ENCODE measurements at regions not wholly inside any gene's neighbourhood (a gene's known extent, or its start where the extent isn't known, plus 50 kb on each side); places are given as distances from the start of the nearest gene placed in this dataset.

DNA sequence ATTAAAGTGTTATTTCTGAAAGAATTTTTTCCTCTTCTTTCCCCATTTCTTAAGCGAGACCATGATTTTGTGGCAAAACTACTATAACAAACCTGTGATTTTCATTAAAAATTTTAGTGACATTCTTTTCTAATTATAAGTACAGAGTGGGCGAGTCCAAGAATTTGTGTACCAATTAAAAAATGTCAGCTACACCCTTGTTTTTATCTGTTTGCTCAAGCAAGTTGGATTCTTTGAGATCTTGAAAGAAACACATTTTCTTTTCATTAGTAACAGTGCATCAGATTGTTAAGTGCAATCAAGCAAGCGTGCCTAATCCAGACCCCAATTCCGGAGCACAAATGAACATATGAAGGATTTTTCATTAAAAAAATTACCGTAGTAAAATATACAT, 338.8 kb upstream of the DDHD1 start:
- TF ChIP-seq, protein P1, sequence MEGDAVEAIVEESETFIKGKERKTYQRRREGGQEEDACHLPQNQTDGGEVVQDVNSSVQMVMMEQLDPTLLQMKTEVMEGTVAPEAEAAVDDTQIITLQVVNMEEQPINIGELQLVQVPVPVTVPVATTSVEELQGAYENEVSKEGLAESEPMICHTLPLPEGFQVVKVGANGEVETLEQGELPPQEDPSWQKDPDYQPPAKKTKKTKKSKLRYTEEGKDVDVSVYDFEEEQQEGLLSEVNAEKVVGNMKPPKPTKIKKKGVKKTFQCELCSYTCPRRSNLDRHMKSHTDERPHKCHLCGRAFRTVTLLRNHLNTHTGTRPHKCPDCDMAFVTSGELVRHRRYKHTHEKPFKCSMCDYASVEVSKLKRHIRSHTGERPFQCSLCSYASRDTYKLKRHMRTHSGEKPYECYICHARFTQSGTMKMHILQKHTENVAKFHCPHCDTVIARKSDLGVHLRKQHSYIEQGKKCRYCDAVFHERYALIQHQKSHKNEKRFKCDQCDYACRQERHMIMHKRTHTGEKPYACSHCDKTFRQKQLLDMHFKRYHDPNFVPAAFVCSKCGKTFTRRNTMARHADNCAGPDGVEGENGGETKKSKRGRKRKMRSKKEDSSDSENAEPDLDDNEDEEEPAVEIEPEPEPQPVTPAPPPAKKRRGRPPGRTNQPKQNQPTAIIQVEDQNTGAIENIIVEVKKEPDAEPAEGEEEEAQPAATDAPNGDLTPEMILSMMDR (conservative IDR thresholded peaks at IDR 0.05; ENCODE audit: low read depth, low read length) = no peak
- no peak for DNase-seq (ENCODE audit: low read depth)
- H3K4me3 ChIP-seq (ENCODE audit: low read depth, low read length) = no peak overlapping the region

DNA sequence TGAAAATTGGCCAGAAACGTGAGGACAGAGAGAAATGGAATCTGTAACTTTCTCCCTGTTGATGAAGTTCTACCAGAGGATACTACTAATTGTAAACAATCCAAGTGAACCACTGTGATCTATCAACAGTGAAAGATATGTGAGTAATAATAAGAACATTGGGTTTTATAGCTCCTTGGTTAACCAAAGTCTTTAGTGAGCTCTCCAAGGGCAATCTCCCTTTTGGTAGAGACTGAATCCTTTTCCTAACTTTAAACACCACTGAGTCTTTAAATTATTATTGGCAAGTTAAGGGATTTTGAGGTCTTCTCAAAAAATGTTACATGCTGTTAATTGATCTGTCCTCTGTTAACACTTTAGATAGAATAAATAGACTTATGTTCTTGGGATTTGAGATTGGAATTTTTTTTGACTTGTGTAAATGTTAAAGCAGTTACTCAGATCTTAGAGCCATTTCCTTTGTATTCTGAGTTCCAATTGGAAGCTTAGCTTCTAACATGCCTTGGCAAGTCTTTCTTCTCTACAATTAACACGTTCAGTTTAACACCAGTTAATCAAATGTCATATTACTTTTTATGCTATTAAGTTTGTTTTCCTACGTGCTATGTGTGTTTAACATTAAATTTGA, 338.2 kb upstream of the DDHD1 start:
- TF ChIP-seq, protein P1 (conservative IDR thresholded peaks at IDR 0.05; ENCODE audit: low read depth, low read length) = no peak
- no peak for DNase-seq (ENCODE audit: low read depth)
- H3K4me3 ChIP-seq (ENCODE audit: low read depth, low read length) = no peak overlapping the region

DNA sequence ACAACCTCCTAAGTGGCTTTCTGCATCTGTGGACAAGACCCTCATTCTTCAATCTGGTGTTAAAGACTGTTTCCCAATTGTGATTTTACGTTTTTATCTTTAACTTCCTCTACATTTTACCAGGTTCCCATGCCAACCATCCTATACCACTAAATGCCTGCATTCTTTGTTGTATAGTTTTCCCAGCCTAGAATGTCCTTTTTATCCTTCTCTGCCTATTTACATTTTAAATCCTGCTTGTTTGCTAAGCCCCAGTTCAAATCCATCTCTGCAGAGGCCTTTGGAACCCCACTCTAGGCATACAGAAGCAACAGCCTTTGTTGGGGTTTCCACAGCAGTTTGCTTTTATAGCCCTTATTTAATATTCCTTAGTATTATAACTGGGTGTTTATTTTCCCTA, 325.1 kb upstream of the DDHD1 start:
- no peak for DNase-seq (ENCODE audit: low read depth)
- TF ChIP-seq, protein P1 (conservative IDR thresholded peaks at IDR 0.05; ENCODE audit: low read depth, low read length) = no peak
- H3K4me3 ChIP-seq (ENCODE audit: low read depth, low read length) = no peak overlapping the region

DNA sequence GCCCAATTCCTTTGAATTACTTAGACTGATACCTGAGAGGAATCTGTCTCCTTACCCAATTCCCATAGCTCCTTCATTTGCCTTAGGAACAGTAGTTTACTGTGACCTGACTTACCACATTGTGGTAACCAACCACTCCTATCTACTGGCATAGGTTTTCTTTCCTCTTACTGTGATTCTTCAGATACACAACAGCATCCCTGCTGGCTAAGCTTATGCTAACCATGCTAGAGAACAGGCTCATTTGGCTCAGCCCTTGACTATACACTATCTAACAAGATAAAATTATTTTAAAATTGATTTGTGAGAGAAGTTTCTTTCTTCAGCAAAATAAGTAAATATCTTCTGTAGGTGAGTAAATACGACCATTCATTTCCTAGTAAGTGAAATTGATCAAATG, 320.4 kb upstream of the DDHD1 start:
- peak; percentile 4 for DNase-seq (ENCODE audit: low read depth)
- H3K4me3 ChIP-seq (ENCODE audit: low read depth, low read length) = no peak overlapping the region
- TF ChIP-seq, protein P1 (conservative IDR thresholded peaks at IDR 0.05; ENCODE audit: low read depth, low read length) = no peak

DNA sequence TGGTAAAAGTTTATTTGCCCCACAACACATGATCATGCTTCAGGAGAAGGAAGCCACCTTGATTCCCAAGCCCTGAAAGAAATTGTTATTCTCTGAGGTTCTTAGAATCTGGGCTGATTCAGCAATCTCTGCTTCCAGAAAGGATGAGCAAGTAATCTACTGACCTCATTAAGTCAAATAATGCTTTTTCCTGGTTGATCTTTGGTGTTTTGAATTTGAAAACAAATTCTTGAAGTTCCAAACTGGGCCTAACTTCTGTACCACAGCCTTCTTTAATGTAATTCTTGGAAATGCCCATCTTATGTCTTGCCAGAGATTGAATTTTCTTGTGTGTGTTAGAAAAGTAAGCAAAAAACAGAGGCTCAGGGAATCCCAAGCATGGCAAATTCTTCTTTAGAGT, 319.2 kb upstream of the DDHD1 start:
- no peak overlapping the region for H3K4me3 ChIP-seq (ENCODE audit: low read depth, low read length)
- TF ChIP-seq, protein P1 (conservative IDR thresholded peaks at IDR 0.05; ENCODE audit: low read depth, low read length) = no peak
- DNase-seq (ENCODE audit: low read depth) = no peak

DNA sequence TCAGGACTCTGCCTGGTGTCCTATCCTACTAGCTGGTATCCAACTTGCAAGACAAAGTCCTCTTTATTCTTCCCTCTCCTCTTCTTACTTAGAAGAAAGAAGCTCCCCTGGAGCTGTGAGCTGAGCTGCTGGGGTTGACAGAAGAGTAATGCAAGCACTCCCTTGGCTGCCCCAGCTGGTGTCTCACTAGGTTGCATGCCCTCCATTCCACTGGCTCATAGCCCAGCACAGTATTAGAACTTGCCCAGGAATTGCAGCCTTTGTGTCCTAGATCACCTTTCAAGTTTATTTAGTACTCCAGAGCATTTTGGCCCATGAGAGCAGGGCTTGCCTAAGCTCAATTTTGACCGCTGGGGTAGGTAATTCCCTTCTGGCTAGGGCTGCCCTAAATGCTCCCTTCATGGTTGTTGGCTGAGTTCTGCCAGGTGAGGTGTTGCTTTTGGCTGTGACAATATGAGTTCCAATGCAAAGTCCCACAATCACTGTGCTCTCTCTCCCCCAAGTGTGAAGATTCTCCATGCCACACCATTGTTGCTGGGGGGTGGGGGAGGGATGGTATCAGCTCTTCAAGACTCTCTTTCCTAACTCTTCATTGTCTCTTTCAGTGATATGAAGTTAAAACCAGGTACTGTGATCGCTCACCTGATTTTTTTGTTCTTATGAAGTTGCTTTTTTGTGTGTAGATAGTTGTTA, 317.4 kb upstream of the DDHD1 start:
- DNase-seq (ENCODE audit: low read depth) = peak; percentile 44
- TF ChIP-seq, protein P1 (conservative IDR thresholded peaks at IDR 0.05; ENCODE audit: low read depth, low read length) = no peak
- H3K4me3 ChIP-seq (ENCODE audit: low read depth, low read length) = no peak overlapping the region

DNA sequence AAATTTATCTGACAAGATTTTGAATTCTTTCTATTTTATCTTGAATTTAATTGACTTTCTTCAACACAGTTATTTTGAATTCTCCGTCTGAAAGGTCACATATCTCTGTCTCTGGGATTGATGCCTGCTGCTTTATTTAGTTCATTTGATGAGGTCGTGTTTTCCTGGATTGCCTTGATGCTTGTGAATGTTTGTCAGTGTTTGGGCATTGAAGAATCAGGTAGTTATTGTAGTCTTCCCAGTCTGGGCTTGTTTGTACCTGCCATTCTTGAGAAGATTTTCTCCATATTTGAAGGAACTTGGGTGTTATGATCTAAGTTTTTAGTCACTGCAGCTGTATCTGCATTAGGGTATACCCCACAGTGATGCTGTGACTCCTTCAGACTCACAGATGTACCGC, 315.8 kb upstream of the DDHD1 start:
- TF ChIP-seq, protein P1 (conservative IDR thresholded peaks at IDR 0.05; ENCODE audit: low read depth, low read length) = no peak
- no peak for DNase-seq (ENCODE audit: low read depth)
- no peak overlapping the region for H3K4me3 ChIP-seq (ENCODE audit: low read depth, low read length)

All from choroid plexus epithelial cell (primary cell).